HL-60 (cell line): ENCODE measurements at regions not wholly inside any gene's neighbourhood (a gene's known extent, or its start where the extent isn't known, plus 50 kb on each side); places are given as distances from the start of the nearest gene placed in this dataset.

Experiments
- CTCF ChIP-seq: IDR thresholded peaks from one replicate; pipeline ENCODE4 v1.5.1; 2011; ENCODE audit warnings: low read length, control low read depth, inconsistent platforms; ENCODE audit not compliant: insufficient read depth
- GABPA ChIP-seq: IDR thresholded peaks from 2 replicates; pipeline ENCODE4 v1.6.1; 2012; ENCODE audit warnings: low read depth
- POLR2AphosphoS5 ChIP-seq: IDR thresholded peaks from 2 replicates; pipeline ENCODE4 v1.6.1; 2012; ENCODE audit warnings: low read depth
- REST ChIP-seq: IDR thresholded peaks from 2 replicates; pipeline ENCODE4 v1.6.1; 2012; ENCODE audit warnings: low read depth; ENCODE audit not compliant: insufficient replicate concordance
- SPI1 ChIP-seq: IDR thresholded peaks from 2 replicates; pipeline ENCODE4 v1.6.1; 2012; ENCODE audit warnings: low read depth, mild to moderate bottlenecking, borderline replicate concordance

GRCh38 chr7:41418337-41418736 lies 284.6 kb downstream of the INHBA start:
- TF ChIP-seq CTCF (no peak), POLR2AphosphoS5 (no peak), SPI1 (no peak), GABPA (no peak), REST (no peak)
